Vagina (tissue), 2 donors: ENCODE measurements at regions not wholly inside any gene's neighbourhood (a gene's known extent, or its start where the extent isn't known, plus 50 kb on each side); places are given as distances from the start of the nearest gene placed in this dataset.

Source experiments
- DNase-seq, 2 donors: peaks; one replicate each; pipeline ENCODE4 v3.0.0-alpha.2; 2017; ENCODE audit errors: extremely low spot score in 2 of 2
- H3K27ac ChIP-seq: fragments of 200-600 bp; sonication (generic); one replicate; pipeline ENCODE4 v1.5.1; 2019
- H3K27me3 ChIP-seq: fragments of 200-600 bp; sonication (generic); one replicate; pipeline ENCODE4 v1.5.1; 2019
- H3K36me3 ChIP-seq, 2 donors: fragments of 200-600 bp; sonication (generic); one replicate each; pipeline ENCODE4 v1.5.1; 2017 to 2019
- H3K4me1 ChIP-seq: fragments of 200-600 bp; sonication (generic); one replicate; pipeline ENCODE4 v1.5.1; 2019
- H3K4me3 ChIP-seq, 2 donors: fragments of 200-600 bp; sonication (generic); 1 replicate in 1 of 2; 2 replicates in 1 of 2; pipeline ENCODE4 v1.5.1; 2016 to 2019
- H3K9me3 ChIP-seq: fragments of 200-600 bp; sonication (generic); one replicate; pipeline ENCODE4 v1.5.1; 2019
- CTCF ChIP-seq, 3 experiments: fragments of 450-650 bp in 2 of 3; fragments of 200-600 bp in 1 of 3; sonication (generic) in 1 of 3; IDR thresholded peaks; one replicate each; pipeline ENCODE4 v1.5.1; 2017 to 2019; ENCODE audit warnings: antibody characterized with exemption in 3 of 3, mild to moderate bottlenecking in 2 of 3, moderate library complexity in 2 of 3
- POLR2A ChIP-seq, 2 donors: fragments of 450-650 bp; IDR thresholded peaks; one replicate each; pipeline ENCODE4 v1.6.1; 2017; ENCODE audit warnings: antibody characterized with exemption in 2 of 2, mild to moderate bottlenecking in 2 of 2, moderate library complexity in 2 of 2
- POLR2AphosphoS5 ChIP-seq, 2 donors: sonication (generic); formaldehyde crosslinking; IDR thresholded peaks; one replicate each; pipeline ENCODE4 v1.9.0; 2017; ENCODE audit warnings: antibody characterized with exemption in 2 of 2, mild to moderate bottlenecking in 2 of 2, low read depth in 1 of 2; ENCODE audit not compliant: insufficient read depth in 1 of 2
- intact Hi-C: fragments of 100-400 bp; cut with DNase I; formaldehyde crosslinking; loops from one replicate; pipeline ENCODE4 v1.15.1; 2023

DNA sequence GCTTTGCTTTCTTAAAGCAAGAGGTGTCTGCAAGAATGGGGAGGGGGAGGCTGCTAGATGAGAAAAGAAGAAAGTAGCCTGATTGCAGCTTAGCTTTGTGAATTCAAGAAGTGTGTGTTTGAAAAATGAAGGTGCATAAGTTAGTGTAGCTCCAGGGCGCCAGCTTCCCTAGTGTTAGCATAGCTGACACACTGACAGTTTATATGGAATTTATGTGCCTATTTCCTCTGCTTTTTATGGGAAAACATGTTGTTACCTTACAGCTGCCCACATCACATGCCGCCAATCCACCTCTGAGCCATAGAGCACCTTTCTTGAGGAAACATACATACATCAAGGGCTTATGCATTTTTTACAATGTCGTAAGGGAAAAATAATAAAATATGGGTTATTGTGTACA lies 536.4 kb upstream of the PIK3C3 start:
- H3K4me3 ChIP-seq: no peak overlapping the region
- no peak overlapping the region for H3K27ac ChIP-seq
- H3K4me1 ChIP-seq: no peaks in the 10 kb centered on the region
- DNase-seq: no peak
- no peaks in the 10 kb centered on the region for H3K27me3 ChIP-seq
- H3K36me3 ChIP-seq: no peaks in the 10 kb centered on the region
- TF ChIP-seq POLR2A (IDR thresholded peaks at IDR 0.05): no peak
- no peak for TF ChIP-seq CTCF (IDR thresholded peaks at IDR 0.05)
- TF ChIP-seq POLR2AphosphoS5 (IDR thresholded peaks at IDR 0.05; ENCODE audit: insufficient read depth in 1 of 2, low read depth in 1 of 2): no peak
- no peaks in the 10 kb centered on the region for H3K9me3 ChIP-seq
- intact Hi-C loops: no loop called here

DNA sequence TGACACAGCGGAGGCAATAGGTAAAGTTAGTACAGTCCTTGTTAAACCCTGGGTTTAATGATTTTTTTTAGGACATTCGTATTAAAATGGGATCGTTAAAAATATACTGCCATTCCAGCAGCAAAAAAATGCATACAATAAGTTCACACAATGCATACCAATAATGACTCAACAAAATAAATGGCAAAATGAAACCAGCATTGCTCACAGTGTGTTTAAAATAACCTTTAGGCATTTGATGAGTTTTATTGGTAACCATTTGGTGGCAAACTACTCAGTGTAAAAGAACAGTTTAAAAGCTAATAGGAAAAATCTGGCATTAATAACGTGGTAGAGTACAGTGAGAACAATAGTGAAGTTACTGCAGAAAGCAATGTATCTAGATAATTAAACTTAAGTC lies 539.0 kb upstream of the PIK3C3 start:
- Histone ChIP-seq H3K27me3 (no peaks in the 10 kb centered on the region), H3K4me3 (no peak overlapping the region), H3K4me1 (no peaks in the 10 kb centered on the region), H3K27ac (no peak overlapping the region), H3K9me3 (no peaks in the 10 kb centered on the region), H3K36me3 (no peaks in the 10 kb centered on the region)
- TF ChIP-seq POLR2AphosphoS5 (IDR thresholded peaks at IDR 0.05; ENCODE audit: insufficient read depth in 1 of 2, low read depth in 1 of 2): no peak
- TF ChIP-seq POLR2A (IDR thresholded peaks at IDR 0.05): no peak
- no peak for TF ChIP-seq CTCF (IDR thresholded peaks at IDR 0.05)
- DNase-seq: no peak
- intact Hi-C loops: no loop called here

GRCh38 chr18:41410006-41410405 lies 545.0 kb upstream of the PIK3C3 start:
- intact Hi-C loops: no loop called here
- Histone ChIP-seq H3K36me3 (no peaks in the 10 kb centered on the region), H3K4me3 (no peak overlapping the region), H3K4me1 (no peaks in the 10 kb centered on the region), H3K9me3 (no peaks in the 10 kb centered on the region), H3K27me3 (no peaks in the 10 kb centered on the region), H3K27ac (no peak overlapping the region)
- TF ChIP-seq POLR2AphosphoS5 (IDR thresholded peaks at IDR 0.05; ENCODE audit: insufficient read depth in 1 of 2, low read depth in 1 of 2) (no peak), CTCF (IDR thresholded peaks at IDR 0.05) (no peak), POLR2A (IDR thresholded peaks at IDR 0.05) (no peak)
- DNase-seq: no peak

DNA sequence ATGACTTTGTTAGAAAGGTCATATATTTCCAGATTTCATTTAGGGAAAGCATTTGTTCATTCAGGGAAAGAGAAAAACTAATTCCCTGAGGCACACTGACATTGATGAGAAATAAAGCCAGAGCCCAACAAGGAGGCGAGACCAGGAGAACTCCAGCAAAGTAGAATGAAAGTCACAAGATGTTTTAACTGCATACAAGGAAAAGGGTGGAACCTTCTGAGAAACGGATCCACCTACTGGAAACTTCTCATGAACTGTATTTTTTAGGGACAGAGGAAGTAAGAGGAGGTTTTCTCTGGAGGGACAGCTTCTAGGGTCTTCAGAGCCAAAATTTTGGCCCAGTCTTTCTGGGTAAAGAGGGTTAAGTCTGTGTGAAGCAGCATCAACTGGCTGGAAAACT lies 548.2 kb upstream of the PIK3C3 start:
- intact Hi-C loops: no loop called here
- Histone ChIP-seq H3K36me3 (no peaks in the 10 kb centered on the region), H3K4me1 (no peaks in the 10 kb centered on the region), H3K4me3 (no peak overlapping the region), H3K27me3 (no peaks in the 10 kb centered on the region), H3K9me3 (no peaks in the 10 kb centered on the region), H3K27ac (no peak overlapping the region)
- no peak for TF ChIP-seq POLR2AphosphoS5 (IDR thresholded peaks at IDR 0.05; ENCODE audit: insufficient read depth in 1 of 2, low read depth in 1 of 2)
- no peak for TF ChIP-seq CTCF (IDR thresholded peaks at IDR 0.05)
- no peak for TF ChIP-seq POLR2A (IDR thresholded peaks at IDR 0.05)
- DNase-seq: no peak

DNA sequence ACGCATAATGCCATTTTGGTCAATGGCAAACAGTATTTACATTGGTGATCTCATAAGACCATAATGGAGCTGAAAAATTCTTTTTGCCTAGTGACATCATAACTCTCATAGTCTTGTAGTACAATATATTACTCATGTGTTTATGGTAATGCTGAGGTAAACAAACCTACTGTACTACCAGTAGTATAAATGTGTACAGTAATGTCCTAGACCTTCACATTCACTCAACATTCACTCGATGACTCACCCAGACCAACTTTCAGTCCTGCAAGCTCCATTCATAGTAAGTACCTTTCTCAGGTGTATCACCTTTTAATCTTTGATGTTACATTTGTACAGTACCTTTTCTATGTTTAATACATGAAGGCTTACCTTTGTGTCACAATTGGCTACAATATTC lies 558.2 kb upstream of the PIK3C3 start:
- intact Hi-C loops: no loop called here
- DNase-seq: no peak
- TF ChIP-seq CTCF (IDR thresholded peaks at IDR 0.05): no peak
- TF ChIP-seq POLR2A (IDR thresholded peaks at IDR 0.05): no peak
- no peak for TF ChIP-seq POLR2AphosphoS5 (IDR thresholded peaks at IDR 0.05; ENCODE audit: insufficient read depth in 1 of 2, low read depth in 1 of 2)

More for the DNA sequence above, 558.2 kb upstream of the PIK3C3 start:
- Histone ChIP-seq H3K36me3 (no peaks in the 10 kb centered on the region), H3K4me1 (no peaks in the 10 kb centered on the region), H3K27ac (no peak overlapping the region), H3K27me3 (no peaks in the 10 kb centered on the region), H3K9me3 (no peaks in the 10 kb centered on the region), H3K4me3 (no peak overlapping the region)
